Brain microvascular endothelial cell (primary cell): ENCODE measurements at regions not wholly inside any gene's neighbourhood (a gene's known extent, or its start where the extent isn't known, plus 50 kb on each side); places are given as distances from the start of the nearest gene placed in this dataset.
A peak's percentile ranks its signal among the peaks of the same experiment; 100 is the strongest.

ENCODE experiments used
- DNase-seq: peaks from one replicate; pipeline ENCODE4 v3.0.0-alpha.2; 2020
- H3K27ac ChIP-seq: fragments of 250-450 bp; sonication (Bioruptor Pico); 2 replicates; pipeline ENCODE4 v1.5.1; 2020; ENCODE audit warnings: mild to moderate bottlenecking, moderate library complexity
- H3K27me3 ChIP-seq: fragments of 250-450 bp; sonication (Bioruptor Pico); replicated peaks from 2 replicates; pipeline ENCODE4 v1.5.1; 2020; ENCODE audit warnings: mild to moderate bottlenecking
- H3K36me3 ChIP-seq: fragments of 250-450 bp; sonication (Bioruptor Pico); replicated peaks from 2 replicates; pipeline ENCODE4 v1.5.1; 2020; ENCODE audit warnings: mild to moderate bottlenecking
- H3K4me3 ChIP-seq: 2 replicates; pipeline ENCODE4 v1.5.1; 2011; ENCODE audit warnings: low read depth, mild to moderate bottlenecking, control low read depth, low read length, moderate library complexity
- in situ Hi-C: cut with HindIII; loops from 2 replicates; pipeline ENCODE4 v1.10.0; 2017; ENCODE audit warnings: low sequenced_read_pairs, low pct_ligation_motif_present
- TF ChIP-seq, protein P1 (sequence below): IDR thresholded peaks from 2 replicates; pipeline ENCODE4 v1.5.1; 2011; ENCODE audit warnings: low read depth, mild to moderate bottlenecking, moderate library complexity, low read length, control low read depth, inconsistent platforms; ENCODE audit errors: missing control alignments

DNA sequence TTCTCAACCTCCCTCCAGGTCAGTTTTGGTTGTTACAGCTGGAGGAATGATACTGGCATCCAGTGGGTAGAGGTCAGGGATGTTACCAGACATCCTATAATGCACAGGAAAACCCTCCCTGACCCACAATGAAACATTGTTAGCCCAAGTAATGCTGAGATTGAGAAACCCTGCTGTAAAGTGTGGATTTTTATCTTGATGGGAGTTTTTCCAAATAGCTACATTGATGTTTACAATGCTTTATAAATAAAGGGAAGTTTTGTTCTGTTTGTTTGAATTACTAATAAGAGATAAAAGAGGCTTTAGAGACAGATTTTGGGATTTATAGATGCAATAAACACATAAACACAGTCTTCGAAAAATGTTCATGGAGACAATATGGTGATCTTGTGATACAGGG lies 194.0 kb upstream of the NUDT6 start:
- in situ Hi-C loops: no loop called here
- Histone ChIP-seq H3K27ac (no peak overlapping the region), H3K4me3 (no peak overlapping the region), H3K27me3 (no peaks in the 10 kb centered on the region), H3K36me3 (no peaks in the 10 kb centered on the region)
- DNase-seq: no peak
- TF ChIP-seq, protein P1, sequence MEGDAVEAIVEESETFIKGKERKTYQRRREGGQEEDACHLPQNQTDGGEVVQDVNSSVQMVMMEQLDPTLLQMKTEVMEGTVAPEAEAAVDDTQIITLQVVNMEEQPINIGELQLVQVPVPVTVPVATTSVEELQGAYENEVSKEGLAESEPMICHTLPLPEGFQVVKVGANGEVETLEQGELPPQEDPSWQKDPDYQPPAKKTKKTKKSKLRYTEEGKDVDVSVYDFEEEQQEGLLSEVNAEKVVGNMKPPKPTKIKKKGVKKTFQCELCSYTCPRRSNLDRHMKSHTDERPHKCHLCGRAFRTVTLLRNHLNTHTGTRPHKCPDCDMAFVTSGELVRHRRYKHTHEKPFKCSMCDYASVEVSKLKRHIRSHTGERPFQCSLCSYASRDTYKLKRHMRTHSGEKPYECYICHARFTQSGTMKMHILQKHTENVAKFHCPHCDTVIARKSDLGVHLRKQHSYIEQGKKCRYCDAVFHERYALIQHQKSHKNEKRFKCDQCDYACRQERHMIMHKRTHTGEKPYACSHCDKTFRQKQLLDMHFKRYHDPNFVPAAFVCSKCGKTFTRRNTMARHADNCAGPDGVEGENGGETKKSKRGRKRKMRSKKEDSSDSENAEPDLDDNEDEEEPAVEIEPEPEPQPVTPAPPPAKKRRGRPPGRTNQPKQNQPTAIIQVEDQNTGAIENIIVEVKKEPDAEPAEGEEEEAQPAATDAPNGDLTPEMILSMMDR: no peak

DNA sequence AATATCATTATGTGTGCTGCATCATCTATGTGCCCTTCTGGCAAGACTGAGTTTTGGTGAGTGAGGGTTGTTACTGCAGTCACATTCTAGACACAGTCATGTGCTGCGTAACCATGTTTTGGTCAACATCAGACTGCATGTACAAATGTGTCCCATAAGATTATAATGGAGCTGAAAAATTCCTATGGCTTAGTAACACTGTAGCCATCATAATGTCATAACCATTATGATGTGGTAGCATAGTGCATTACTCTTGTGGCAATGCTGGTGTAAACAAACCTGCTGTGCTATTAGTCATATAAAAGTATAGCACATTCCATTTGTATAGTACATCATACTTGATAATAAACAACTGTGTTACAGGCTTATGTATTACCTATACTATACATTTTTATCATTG lies 198.1 kb upstream of the NUDT6 start:
- in situ Hi-C loops: no loop called here
- TF ChIP-seq, protein P1: no peak
- Histone ChIP-seq H3K36me3 (no peaks in the 10 kb centered on the region), H3K27ac (peak overlapping the region; percentile 71), H3K4me3 (no peak overlapping the region), H3K27me3 (no peaks in the 10 kb centered on the region)
- DNase-seq: peak; percentile 53

DNA sequence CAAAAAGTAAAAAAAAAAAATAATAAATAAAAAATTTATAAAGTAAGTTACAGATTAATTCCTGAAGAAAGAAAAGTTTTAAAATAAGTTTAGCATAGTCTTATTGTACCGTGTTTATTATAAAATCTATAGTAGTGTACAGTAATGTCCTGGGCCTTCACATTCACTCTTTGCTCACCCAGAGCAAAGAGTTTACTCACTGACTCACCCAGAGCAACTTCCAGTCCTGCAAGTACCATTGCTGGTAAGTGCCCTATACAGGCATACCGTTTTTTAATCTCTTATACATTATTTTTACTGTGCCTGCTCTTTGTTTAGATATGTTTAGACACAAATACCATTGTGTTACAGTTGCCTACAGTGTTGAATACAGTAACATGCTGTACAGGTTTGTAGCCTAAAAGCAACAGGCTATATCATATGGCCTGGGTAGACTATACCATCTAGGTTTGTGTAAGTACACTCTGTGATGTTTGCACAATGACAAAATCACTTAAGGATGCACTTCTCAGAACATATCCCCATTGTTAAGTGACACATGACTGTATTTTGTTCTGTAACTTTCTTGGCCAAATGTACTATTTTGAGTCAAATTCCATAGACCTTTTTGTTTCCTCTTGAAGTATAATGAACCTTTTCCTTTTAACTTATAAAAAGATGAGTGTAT lies 199.0 kb upstream of the NUDT6 start:
- TF ChIP-seq, protein P1: no peak
- peak; percentile 64 for DNase-seq
- Histone ChIP-seq H3K36me3 (no peaks in the 10 kb centered on the region), H3K4me3 (no peak overlapping the region), H3K27me3 (no peaks in the 10 kb centered on the region), H3K27ac (peak overlapping the region; percentile 71)
- in situ Hi-C loops: no loop called here

DNA sequence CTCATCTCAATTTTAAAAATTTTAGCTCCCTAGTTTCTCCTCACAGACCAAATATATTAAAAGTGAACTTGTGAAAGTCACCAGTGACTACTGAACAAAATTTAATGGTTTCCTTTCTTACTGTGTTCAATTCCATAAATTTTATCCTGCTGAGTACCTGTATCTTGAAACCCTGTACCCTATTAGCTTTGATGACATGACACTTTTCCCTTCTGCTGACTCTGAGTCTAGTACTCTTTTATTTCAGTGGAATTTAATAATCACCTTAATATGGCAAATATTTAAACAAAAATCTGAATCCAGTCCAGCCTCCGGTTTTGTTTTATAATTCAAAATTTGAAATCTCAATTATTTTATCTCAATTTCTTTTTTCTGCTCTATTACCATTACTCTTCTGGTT lies 203.1 kb upstream of the NUDT6 start:
- H3K27me3 ChIP-seq: no peaks in the 10 kb centered on the region
- no peaks in the 10 kb centered on the region for H3K36me3 ChIP-seq
- no peak overlapping the region for H3K27ac ChIP-seq
- no peak overlapping the region for H3K4me3 ChIP-seq
- in situ Hi-C loops: no loop called here
- TF ChIP-seq, protein P1: no peak
- no peak for DNase-seq

DNA sequence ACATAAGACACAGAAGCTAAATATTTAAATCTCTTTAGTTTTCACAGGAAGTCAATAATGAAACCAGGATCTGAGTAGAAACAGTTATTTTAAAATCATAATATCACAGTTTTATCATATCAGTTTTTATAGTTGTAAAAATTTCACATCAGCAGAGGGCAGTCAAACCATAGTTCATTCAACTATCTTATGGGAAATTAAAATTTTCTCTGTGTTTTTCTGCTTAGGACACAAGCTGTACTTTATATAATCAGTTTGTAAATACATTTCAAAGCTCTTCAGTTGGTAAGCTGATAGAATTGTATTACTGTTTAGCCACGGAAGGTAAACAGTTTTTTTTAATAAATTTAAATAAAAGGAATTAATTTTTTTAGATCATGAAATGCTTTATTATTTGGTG lies 204.8 kb upstream of the NUDT6 start:
- no peaks in the 10 kb centered on the region for H3K36me3 ChIP-seq
- H3K27me3 ChIP-seq: no peaks in the 10 kb centered on the region
- H3K27ac ChIP-seq: no peak overlapping the region
- DNase-seq: no peak
- no peak overlapping the region for H3K4me3 ChIP-seq
- in situ Hi-C loops: no loop called here
- TF ChIP-seq, protein P1: no peak

DNA sequence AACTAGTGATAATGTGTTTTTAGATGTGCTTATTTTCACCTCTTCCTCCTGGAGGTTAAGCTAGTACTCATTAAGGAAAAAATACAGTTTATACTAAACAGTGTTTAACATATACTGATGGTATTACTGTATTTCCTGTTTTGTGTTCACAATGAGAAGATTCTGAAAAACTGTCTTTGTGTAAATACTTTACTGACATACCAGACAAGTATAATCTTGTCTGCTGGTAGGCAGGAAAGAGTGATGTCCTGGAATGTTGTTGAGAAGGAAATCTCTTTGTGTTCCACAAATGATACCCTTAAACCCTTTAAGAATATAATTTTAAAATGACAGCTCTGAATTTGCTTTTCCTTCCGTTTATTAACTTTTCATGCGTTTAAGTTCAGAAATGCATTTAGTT lies 205.5 kb upstream of the NUDT6 start:
- DNase-seq: no peak
- Histone ChIP-seq H3K27me3 (no peaks in the 10 kb centered on the region), H3K36me3 (no peaks in the 10 kb centered on the region), H3K4me3 (no peak overlapping the region), H3K27ac (no peak overlapping the region)
- TF ChIP-seq, protein P1: no peak
- in situ Hi-C loops: no loop called here
